H1 (cell line): ENCODE measurements at regions not wholly inside any gene's neighbourhood (a gene's known extent, or its start where the extent isn't known, plus 50 kb on each side); places are given as distances from the start of the nearest gene placed in this dataset.
"Not testable (repeated sequence)": the region's sequence is repeated elsewhere in the genome, so short reads cannot be mapped to it uniquely, and the experiment has no call there.

Experiments
- CTCF ChIA-PET: fragments of 300-600 bp; sonication (Branson Sonifier 250); formaldehyde crosslinking; loops from one replicate; lab custom pipeline; 2021; ENCODE audit not compliant: partially characterized antibody; lab: Charles Lee
- POLR2A ChIA-PET: fragments of 300-600 bp; sonication (Branson Sonifier 250); formaldehyde crosslinking; loops from one replicate; lab custom pipeline; 2021; ENCODE audit warnings: inconsistent platforms; ENCODE audit not compliant: partially characterized antibody; lab: Charles Lee
- DNase-seq, 2 experiments: peaks; one replicate each; pipeline versions ENCODE4 v3.0.0 to v3.0.0-alpha.2; 2010 to 2022; ENCODE audit warnings: low spot score in 2 of 2, low read depth in 1 of 2, mixed read lengths in 1 of 2
- FAIRE-seq: peaks from 2 replicates; lab custom pipeline; 2011; peaks lifted over from hg19 to GRCh38; lab: Jason Lieb, UNC
- H2AFZ ChIP-seq: 2 replicates; pipeline ENCODE4 v1.8.1; 2012; ENCODE audit warnings: low read length, inconsistent platforms
- H2AK5ac ChIP-seq: 2 replicates; pipeline ENCODE4 v1.6.1; 2013; ENCODE audit warnings: low read depth, low read length
- H2BK120ac ChIP-seq: replicated peaks from 2 replicates; pipeline ENCODE3; 2013; ENCODE audit warnings: low read depth, low read length, inconsistent platforms
- H2BK12ac ChIP-seq: 2 replicates; pipeline ENCODE4 v1.6.1; 2013; ENCODE audit warnings: low read depth, low read length
- H2BK15ac ChIP-seq: 2 replicates; pipeline ENCODE4 v1.6.1; 2013; ENCODE audit warnings: low read length
- H2BK20ac ChIP-seq: 2 replicates; pipeline ENCODE4 v1.6.1; 2013; ENCODE audit warnings: low read length
- H2BK5ac ChIP-seq: 2 replicates; pipeline ENCODE4 v1.6.1; 2013; ENCODE audit warnings: low read depth, low read length
- H3K14ac ChIP-seq: 2 replicates; pipeline ENCODE4 v1.6.1; 2013; ENCODE audit warnings: inconsistent platforms; ENCODE audit not compliant: insufficient read length
- H3K18ac ChIP-seq: 2 replicates; pipeline ENCODE4 v1.6.1; 2013; ENCODE audit warnings: low read length; ENCODE audit errors: extremely low read depth
- H3K23ac ChIP-seq: 2 replicates; pipeline ENCODE4 v1.6.1; 2013; ENCODE audit warnings: inconsistent platforms; ENCODE audit not compliant: insufficient read length
- H3K23me2 ChIP-seq: 2 replicates; pipeline ENCODE4 v1.6.1; 2013; ENCODE audit warnings: low read depth, low read length
- H3K27ac ChIP-seq: 2 replicates; pipeline ENCODE4 v1.6.1; 2011; ENCODE audit warnings: low read depth, low read length, inconsistent platforms
- H3K27me3 ChIP-seq, 4 experiments: replicated peaks in 1 of 4; 1 replicate in 1 of 4; 2 replicates in 3 of 4; pipeline versions ENCODE4 v1.6.1 to v1.8.1; 2011 to 2013; ENCODE audit warnings: low read length in 3 of 4, mild to moderate bottlenecking in 3 of 4, inconsistent platforms in 2 of 4, mixed read lengths in 2 of 4, moderate library complexity in 1 of 4; ENCODE audit not compliant: control insufficient read depth in 3 of 4, insufficient read depth in 3 of 4; ENCODE audit errors: extremely low read depth in 1 of 4
- H3K36me3 ChIP-seq, 4 experiments: 2 replicates each; pipeline versions ENCODE4 v1.6.1 to v1.8.1; 2011 to 2013; ENCODE audit warnings: mild to moderate bottlenecking in 4 of 4, low read length in 3 of 4, moderate library complexity in 2 of 4, control low read depth in 1 of 4, inconsistent platforms in 1 of 4; ENCODE audit not compliant: insufficient read depth in 4 of 4, control insufficient read depth in 2 of 4
- H3K4ac ChIP-seq: replicated peaks from 2 replicates; pipeline ENCODE3; 2013; ENCODE audit warnings: low read length, low read depth, mixed read lengths, inconsistent platforms; ENCODE audit not compliant: insufficient read length
- H3K4me1 ChIP-seq, 4 experiments: replicated peaks in 1 of 4; 1 replicate in 1 of 4; 2 replicates in 3 of 4; pipeline versions ENCODE4 v1.6.1 to v1.8.1; 2011 to 2013; ENCODE audit warnings: low read length in 3 of 4, inconsistent platforms in 2 of 4, mixed read lengths in 1 of 4; ENCODE audit not compliant: insufficient read depth in 4 of 4, control insufficient read depth in 3 of 4
- H3K4me2 ChIP-seq, 2 experiments: 2 replicates each; pipeline versions ENCODE4 v1.6.1 to v1.8.1; 2011 to 2013; ENCODE audit warnings: low read depth in 2 of 2, low read length in 2 of 2, control low read depth in 1 of 2, inconsistent platforms in 1 of 2, mild to moderate bottlenecking in 1 of 2; ENCODE audit not compliant: insufficient read depth in 1 of 2
- H3K4me3 ChIP-seq, 4 experiments: fragments of 200-600, 300-600 bp in 1 of 4; sonication (generic), shearing (Covaris generic), sonication (Bioruptor Twin) in 1 of 4; 2 replicates each; pipeline versions ENCODE4 v1.5.1 to v1.8.1; 2011 to 2016; ENCODE audit warnings: low read length in 4 of 4, low read depth in 3 of 4, control low read depth in 2 of 4, inconsistent platforms in 2 of 4, mild to moderate bottlenecking in 2 of 4, mixed read lengths in 1 of 4, moderate library complexity in 1 of 4; ENCODE audit not compliant: insufficient read depth in 2 of 4; ENCODE audit errors: extremely low read depth in 1 of 4
- H3K56ac ChIP-seq: replicated peaks from 2 replicates; pipeline ENCODE3; 2013; ENCODE audit warnings: low read depth, mild to moderate bottlenecking, mixed read lengths, low read length, inconsistent platforms; ENCODE audit not compliant: insufficient read length
- H3K79me1 ChIP-seq: 2 replicates; pipeline ENCODE4 v1.6.1; 2013; ENCODE audit warnings: low read depth, low read length, control low read depth
- H3K79me2 ChIP-seq, 2 experiments: 2 replicates each; pipeline versions ENCODE4 v1.6.1 to v1.8.1; 2012 to 2013; ENCODE audit warnings: low read length in 2 of 2, mild to moderate bottlenecking in 2 of 2, inconsistent platforms in 1 of 2; ENCODE audit not compliant: insufficient read depth in 2 of 2, control insufficient read depth in 1 of 2
- H3K9ac ChIP-seq, 4 experiments: replicated peaks in 1 of 4; 1 replicate in 1 of 4; 2 replicates in 3 of 4; pipeline versions ENCODE4 v1.6.1 to v1.8.1; 2011 to 2013; ENCODE audit warnings: low read depth in 3 of 4, low read length in 3 of 4, control low read depth in 2 of 4, mild to moderate bottlenecking in 2 of 4, moderate library complexity in 2 of 4, inconsistent platforms in 1 of 4; ENCODE audit errors: extremely low read depth in 1 of 4
- H3K9me3 ChIP-seq, 2 experiments: 2 replicates each; pipeline versions ENCODE4 v1.6.1 to v1.8.1; 2012 to 2013; ENCODE audit warnings: mild to moderate bottlenecking in 2 of 2, moderate library complexity in 2 of 2, control low read depth in 1 of 2, inconsistent platforms in 1 of 2, low read depth in 1 of 2, low read length in 1 of 2, mixed read lengths in 1 of 2; ENCODE audit not compliant: insufficient read depth in 2 of 2
- H4K20me1 ChIP-seq, 2 experiments: replicated peaks in 1 of 2; 2 replicates each; pipeline versions ENCODE3 to v1.8.1; 2011 to 2013; ENCODE audit warnings: inconsistent platforms in 2 of 2, low read length in 2 of 2, mild to moderate bottlenecking in 1 of 2; ENCODE audit not compliant: insufficient read depth in 2 of 2, control insufficient read depth in 1 of 2
- H4K5ac ChIP-seq: 2 replicates; pipeline ENCODE4 v1.6.1; 2013; ENCODE audit warnings: low read length, low read depth, mixed read lengths, inconsistent platforms; ENCODE audit not compliant: insufficient read length
- H4K8ac ChIP-seq: 2 replicates; pipeline ENCODE4 v1.8.0; 2013; ENCODE audit warnings: mild to moderate bottlenecking, moderate library complexity, low read length, inconsistent platforms; ENCODE audit not compliant: insufficient read depth; ENCODE audit errors: extremely low read depth
- H4K91ac ChIP-seq: replicated peaks from 2 replicates; pipeline ENCODE3; 2013; ENCODE audit warnings: low read length, mixed read lengths, inconsistent platforms; ENCODE audit not compliant: insufficient read length
- WGBS, 2 experiments: shearing (Covaris generic) in 1 of 2; methylation state at CpG; one replicate each; pipeline versions ENCODE4 v1.1.6 to v1.1.7; 2013 to 2015; ENCODE audit warnings: low lambda C conversion rate in 2 of 2, mixed read lengths in 2 of 2, inconsistent platforms in 1 of 2, low coverage in 1 of 2, missing lambda C conversion rate in 1 of 2; ENCODE audit not compliant: insufficient replicate concordance in 2 of 2, insufficient coverage in 1 of 2, insufficient read length in 1 of 2; ENCODE audit errors: extremely low coverage in 1 of 2, missing lambda C conversion rate in 1 of 2; 5-methylcytosine and 5-hydroxymethylcytosine counted together

GRCh38 chr3:176827244-176827643 lies 370.0 kb downstream of the TBL1XR1 start:
- H3K79me2 ChIP-seq, H2AK5ac ChIP-seq, H3K9me3 ChIP-seq, CTCF ChIA-PET, H3K4me2 ChIP-seq, DNase-seq, H2BK5ac ChIP-seq, H2BK20ac ChIP-seq, H3K4ac ChIP-seq, H2BK12ac ChIP-seq, H3K27ac ChIP-seq, H2AFZ ChIP-seq, H3K79me1 ChIP-seq, H3K27me3 ChIP-seq, H2BK120ac ChIP-seq, H3K23ac ChIP-seq, H4K5ac ChIP-seq, POLR2A ChIA-PET, H3K56ac ChIP-seq, H3K9ac ChIP-seq, H3K14ac ChIP-seq, H4K20me1 ChIP-seq, H2BK15ac ChIP-seq, H3K4me1 ChIP-seq, H3K4me3 ChIP-seq, H3K18ac ChIP-seq, H3K23me2 ChIP-seq, H4K8ac ChIP-seq, H3K36me3 ChIP-seq, FAIRE-seq, H4K91ac ChIP-seq: not testable (repeated sequence)
- 88% methylated on average over 15 of the region's 15 CpGs; no CpG with 5 or more reads in 1 of the 2 experiments for WGBS, 2 experiments
